HEK293 (cell line): ENCODE measurements at regions not wholly inside any gene's neighbourhood (a gene's known extent, or its start where the extent isn't known, plus 50 kb on each side); places are given as distances from the start of the nearest gene placed in this dataset.

Experiments
- FEZF1 ChIP-seq: fragments of 450-650 bp; formaldehyde crosslinking; IDR thresholded peaks from 2 replicates; pipeline ENCODE4 v1.5.1; 2016; ENCODE audit warnings: missing biosample characterization, missing genetic modification characterization
- ZBTB7A ChIP-seq: fragments of 450-650 bp; formaldehyde crosslinking; IDR thresholded peaks from 2 replicates; pipeline ENCODE4 v1.5.1; 2016; ENCODE audit warnings: low read depth, missing biosample characterization, missing genetic modification characterization
- ZNF324 ChIP-seq: fragments of 450-650 bp; formaldehyde crosslinking; IDR thresholded peaks from 2 replicates; pipeline ENCODE4 v1.5.1; 2016; ENCODE audit warnings: missing biosample characterization, missing genetic modification characterization
- ZNF701 ChIP-seq: fragments of 450-650 bp; formaldehyde crosslinking; IDR thresholded peaks from 2 replicates; pipeline ENCODE4 v1.5.1; 2016; ENCODE audit warnings: missing biosample characterization, missing genetic modification characterization
- TF ChIP-seq, protein P1 (sequence below): fragments of 450-650 bp; formaldehyde crosslinking; IDR thresholded peaks from 2 replicates; pipeline ENCODE4 v1.5.1; 2016; ENCODE audit warnings: missing biosample characterization, missing genetic modification characterization

DNA sequence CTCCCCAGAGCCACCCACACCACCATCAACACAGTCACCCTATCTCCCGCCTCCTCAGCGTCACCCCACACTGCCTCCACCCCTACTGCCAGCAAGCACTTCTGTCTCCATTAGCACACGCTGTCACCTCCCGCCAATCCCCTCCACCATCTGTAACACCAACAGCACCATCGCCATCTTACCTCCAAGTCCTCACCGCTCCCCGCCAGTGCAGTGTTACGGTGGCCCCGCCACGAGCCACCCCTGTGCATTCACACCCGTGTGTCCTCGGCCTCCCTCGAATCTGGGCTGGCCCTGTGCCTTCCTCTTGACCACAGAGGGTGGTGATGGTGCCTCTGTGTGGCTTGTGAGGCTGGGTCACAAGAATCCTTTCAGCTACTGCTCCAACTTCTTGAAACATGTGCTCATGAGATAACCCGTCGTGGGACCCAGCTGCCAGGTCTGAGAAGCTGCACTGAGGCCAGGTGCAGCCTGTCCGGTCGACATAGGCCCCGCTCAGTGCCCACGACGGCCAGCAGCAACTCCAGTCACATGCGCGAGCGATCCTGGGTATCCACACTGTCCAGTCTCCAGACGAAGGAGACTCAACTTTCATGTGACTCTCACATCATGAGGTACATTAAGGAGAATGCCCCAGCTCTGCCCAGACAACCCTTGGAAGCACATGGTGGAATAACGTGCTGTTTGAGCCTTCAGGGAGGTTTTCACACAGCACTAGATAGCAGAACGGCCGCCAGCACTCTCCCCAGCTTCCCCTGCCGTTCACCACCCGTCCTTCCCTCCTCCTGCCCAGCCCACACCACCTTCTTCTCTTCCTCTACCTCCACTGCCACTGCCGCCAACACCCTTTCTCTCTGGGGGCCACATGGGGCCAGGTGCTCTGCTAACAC lies 72.6 kb upstream of the ASB18 start:
- TF ChIP-seq, protein P1, sequence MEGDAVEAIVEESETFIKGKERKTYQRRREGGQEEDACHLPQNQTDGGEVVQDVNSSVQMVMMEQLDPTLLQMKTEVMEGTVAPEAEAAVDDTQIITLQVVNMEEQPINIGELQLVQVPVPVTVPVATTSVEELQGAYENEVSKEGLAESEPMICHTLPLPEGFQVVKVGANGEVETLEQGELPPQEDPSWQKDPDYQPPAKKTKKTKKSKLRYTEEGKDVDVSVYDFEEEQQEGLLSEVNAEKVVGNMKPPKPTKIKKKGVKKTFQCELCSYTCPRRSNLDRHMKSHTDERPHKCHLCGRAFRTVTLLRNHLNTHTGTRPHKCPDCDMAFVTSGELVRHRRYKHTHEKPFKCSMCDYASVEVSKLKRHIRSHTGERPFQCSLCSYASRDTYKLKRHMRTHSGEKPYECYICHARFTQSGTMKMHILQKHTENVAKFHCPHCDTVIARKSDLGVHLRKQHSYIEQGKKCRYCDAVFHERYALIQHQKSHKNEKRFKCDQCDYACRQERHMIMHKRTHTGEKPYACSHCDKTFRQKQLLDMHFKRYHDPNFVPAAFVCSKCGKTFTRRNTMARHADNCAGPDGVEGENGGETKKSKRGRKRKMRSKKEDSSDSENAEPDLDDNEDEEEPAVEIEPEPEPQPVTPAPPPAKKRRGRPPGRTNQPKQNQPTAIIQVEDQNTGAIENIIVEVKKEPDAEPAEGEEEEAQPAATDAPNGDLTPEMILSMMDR: no peak
- TF ChIP-seq FEZF1 (tag by site-specific recombination): no peak
- TF ChIP-seq ZNF701: no peak
- no peak for TF ChIP-seq ZBTB7A
- TF ChIP-seq ZNF324 (tag by site-specific recombination): no peak
